Liver (tissue), 3 donors: ENCODE measurements at regions not wholly inside any gene's neighbourhood (a gene's known extent, or its start where the extent isn't known, plus 50 kb on each side); places are given as distances from the start of the nearest gene placed in this dataset.

Experiments
- EGR1 ChIP-seq, 2 donors: IDR thresholded peaks; 2 replicates each; pipeline ENCODE4 v1.6.1; 2016 to 2018; ENCODE audit warnings: antibody characterized with exemption in 2 of 2, low read depth in 2 of 2
- FOXA1 ChIP-seq: IDR thresholded peaks from 2 replicates; pipeline ENCODE4 v1.6.1; 2016; ENCODE audit warnings: antibody characterized with exemption
- GABPA ChIP-seq, 2 donors: IDR thresholded peaks in 1 of 2; conservative IDR thresholded peaks in 1 of 2; 2 replicates each; pipeline ENCODE4 v1.6.1; 2016; ENCODE audit warnings: antibody characterized with exemption in 2 of 2, mild to moderate bottlenecking in 1 of 2, moderate library complexity in 1 of 2
- JUND ChIP-seq, 2 donors: IDR thresholded peaks; 2 replicates each; pipeline ENCODE4 v1.6.1; 2016; ENCODE audit warnings: antibody characterized with exemption in 2 of 2
- RAD21 ChIP-seq, 2 donors: IDR thresholded peaks; 2 replicates each; pipeline ENCODE4 v1.6.1; 2016; ENCODE audit warnings: antibody characterized with exemption in 2 of 2, mild to moderate bottlenecking in 2 of 2
- SP1 ChIP-seq: IDR thresholded peaks from 2 replicates; pipeline ENCODE4 v1.6.1; 2018; ENCODE audit warnings: antibody characterized with exemption, mild to moderate bottlenecking
- TAF1 ChIP-seq: conservative IDR thresholded peaks from 2 replicates; pipeline ENCODE4 v1.6.1; 2016; ENCODE audit warnings: antibody characterized with exemption, mild to moderate bottlenecking
- YY1 ChIP-seq: IDR thresholded peaks from 2 replicates; pipeline ENCODE4 v1.6.1; 2016; ENCODE audit warnings: antibody characterized with exemption, mild to moderate bottlenecking
- TF ChIP-seq, protein P1 (sequence below): fragments of 150-350 bp; IDR thresholded peaks from 2 replicates; pipeline ENCODE4 v1.5.1; 2017; ENCODE audit warnings: improper control_type of control experiment, low read depth, low read length; ENCODE audit not compliant: missing input control
- TF ChIP-seq, protein P2 (sequence below): IDR thresholded peaks from 2 replicates; pipeline ENCODE4 v1.6.1; 2016; ENCODE audit warnings: antibody characterized with exemption
- TF ChIP-seq, protein P3 (sequence below): IDR thresholded peaks from 2 replicates; pipeline ENCODE4 v1.6.1; 2016; ENCODE audit warnings: antibody characterized with exemption, mild to moderate bottlenecking
- TF ChIP-seq, protein P4 (sequence below): IDR thresholded peaks from 2 replicates; pipeline ENCODE4 v1.6.1; 2016; ENCODE audit warnings: antibody characterized with exemption
- TF ChIP-seq, protein P5 (sequence below): IDR thresholded peaks from 2 replicates; pipeline ENCODE4 v1.6.1; 2016; ENCODE audit warnings: antibody characterized with exemption
- donor health status: healthy.
- donor health status: healthy.

DNA sequence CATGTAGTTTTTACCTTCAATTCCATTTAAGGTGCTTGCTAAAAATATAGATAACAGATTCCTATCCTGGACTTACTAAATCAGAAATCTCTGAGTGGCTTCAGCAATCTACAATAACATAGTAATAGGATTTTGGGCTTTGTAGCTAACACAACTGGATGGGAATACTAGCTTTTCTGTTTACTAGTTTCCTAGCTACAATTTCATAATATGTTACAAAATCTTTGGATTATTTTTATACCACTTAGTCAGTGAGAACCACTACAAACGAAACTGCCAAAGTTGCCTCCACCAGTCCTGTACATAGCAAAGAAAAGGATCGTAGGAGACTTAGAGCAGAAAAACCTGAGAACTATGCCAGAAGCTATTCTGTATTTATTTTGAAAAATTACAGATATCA, 87.7 kb upstream of the ANO3 start:
- TF ChIP-seq SP1 (no peak), JUND (IDR thresholded peaks at IDR 0.05) (no peak), GABPA (IDR thresholded peaks at IDR 0.05 in 1 of 2, conservative IDR thresholded peaks at IDR 0.05 in 1 of 2) (no peak), RAD21 (IDR thresholded peaks at IDR 0.05) (no peak), TAF1 (no peak), FOXA1 (no peak), EGR1 (IDR thresholded peaks at IDR 0.05; ENCODE audit: low read depth in 2 of 2) (no peak), YY1 (no peak)
- TF ChIP-seq, protein P1, sequence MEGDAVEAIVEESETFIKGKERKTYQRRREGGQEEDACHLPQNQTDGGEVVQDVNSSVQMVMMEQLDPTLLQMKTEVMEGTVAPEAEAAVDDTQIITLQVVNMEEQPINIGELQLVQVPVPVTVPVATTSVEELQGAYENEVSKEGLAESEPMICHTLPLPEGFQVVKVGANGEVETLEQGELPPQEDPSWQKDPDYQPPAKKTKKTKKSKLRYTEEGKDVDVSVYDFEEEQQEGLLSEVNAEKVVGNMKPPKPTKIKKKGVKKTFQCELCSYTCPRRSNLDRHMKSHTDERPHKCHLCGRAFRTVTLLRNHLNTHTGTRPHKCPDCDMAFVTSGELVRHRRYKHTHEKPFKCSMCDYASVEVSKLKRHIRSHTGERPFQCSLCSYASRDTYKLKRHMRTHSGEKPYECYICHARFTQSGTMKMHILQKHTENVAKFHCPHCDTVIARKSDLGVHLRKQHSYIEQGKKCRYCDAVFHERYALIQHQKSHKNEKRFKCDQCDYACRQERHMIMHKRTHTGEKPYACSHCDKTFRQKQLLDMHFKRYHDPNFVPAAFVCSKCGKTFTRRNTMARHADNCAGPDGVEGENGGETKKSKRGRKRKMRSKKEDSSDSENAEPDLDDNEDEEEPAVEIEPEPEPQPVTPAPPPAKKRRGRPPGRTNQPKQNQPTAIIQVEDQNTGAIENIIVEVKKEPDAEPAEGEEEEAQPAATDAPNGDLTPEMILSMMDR, result no peak
- TF ChIP-seq, protein P2, sequence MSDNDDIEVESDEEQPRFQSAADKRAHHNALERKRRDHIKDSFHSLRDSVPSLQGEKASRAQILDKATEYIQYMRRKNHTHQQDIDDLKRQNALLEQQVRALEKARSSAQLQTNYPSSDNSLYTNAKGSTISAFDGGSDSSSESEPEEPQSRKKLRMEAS, result no peak
- TF ChIP-seq, protein P3, sequence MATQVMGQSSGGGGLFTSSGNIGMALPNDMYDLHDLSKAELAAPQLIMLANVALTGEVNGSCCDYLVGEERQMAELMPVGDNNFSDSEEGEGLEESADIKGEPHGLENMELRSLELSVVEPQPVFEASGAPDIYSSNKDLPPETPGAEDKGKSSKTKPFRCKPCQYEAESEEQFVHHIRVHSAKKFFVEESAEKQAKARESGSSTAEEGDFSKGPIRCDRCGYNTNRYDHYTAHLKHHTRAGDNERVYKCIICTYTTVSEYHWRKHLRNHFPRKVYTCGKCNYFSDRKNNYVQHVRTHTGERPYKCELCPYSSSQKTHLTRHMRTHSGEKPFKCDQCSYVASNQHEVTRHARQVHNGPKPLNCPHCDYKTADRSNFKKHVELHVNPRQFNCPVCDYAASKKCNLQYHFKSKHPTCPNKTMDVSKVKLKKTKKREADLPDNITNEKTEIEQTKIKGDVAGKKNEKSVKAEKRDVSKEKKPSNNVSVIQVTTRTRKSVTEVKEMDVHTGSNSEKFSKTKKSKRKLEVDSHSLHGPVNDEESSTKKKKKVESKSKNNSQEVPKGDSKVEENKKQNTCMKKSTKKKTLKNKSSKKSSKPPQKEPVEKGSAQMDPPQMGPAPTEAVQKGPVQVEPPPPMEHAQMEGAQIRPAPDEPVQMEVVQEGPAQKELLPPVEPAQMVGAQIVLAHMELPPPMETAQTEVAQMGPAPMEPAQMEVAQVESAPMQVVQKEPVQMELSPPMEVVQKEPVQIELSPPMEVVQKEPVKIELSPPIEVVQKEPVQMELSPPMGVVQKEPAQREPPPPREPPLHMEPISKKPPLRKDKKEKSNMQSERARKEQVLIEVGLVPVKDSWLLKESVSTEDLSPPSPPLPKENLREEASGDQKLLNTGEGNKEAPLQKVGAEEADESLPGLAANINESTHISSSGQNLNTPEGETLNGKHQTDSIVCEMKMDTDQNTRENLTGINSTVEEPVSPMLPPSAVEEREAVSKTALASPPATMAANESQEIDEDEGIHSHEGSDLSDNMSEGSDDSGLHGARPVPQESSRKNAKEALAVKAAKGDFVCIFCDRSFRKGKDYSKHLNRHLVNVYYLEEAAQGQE, result no peak
- TF ChIP-seq, protein P4, sequence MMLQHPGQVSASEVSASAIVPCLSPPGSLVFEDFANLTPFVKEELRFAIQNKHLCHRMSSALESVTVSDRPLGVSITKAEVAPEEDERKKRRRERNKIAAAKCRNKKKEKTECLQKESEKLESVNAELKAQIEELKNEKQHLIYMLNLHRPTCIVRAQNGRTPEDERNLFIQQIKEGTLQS, result no peak
- TF ChIP-seq, protein P5, sequence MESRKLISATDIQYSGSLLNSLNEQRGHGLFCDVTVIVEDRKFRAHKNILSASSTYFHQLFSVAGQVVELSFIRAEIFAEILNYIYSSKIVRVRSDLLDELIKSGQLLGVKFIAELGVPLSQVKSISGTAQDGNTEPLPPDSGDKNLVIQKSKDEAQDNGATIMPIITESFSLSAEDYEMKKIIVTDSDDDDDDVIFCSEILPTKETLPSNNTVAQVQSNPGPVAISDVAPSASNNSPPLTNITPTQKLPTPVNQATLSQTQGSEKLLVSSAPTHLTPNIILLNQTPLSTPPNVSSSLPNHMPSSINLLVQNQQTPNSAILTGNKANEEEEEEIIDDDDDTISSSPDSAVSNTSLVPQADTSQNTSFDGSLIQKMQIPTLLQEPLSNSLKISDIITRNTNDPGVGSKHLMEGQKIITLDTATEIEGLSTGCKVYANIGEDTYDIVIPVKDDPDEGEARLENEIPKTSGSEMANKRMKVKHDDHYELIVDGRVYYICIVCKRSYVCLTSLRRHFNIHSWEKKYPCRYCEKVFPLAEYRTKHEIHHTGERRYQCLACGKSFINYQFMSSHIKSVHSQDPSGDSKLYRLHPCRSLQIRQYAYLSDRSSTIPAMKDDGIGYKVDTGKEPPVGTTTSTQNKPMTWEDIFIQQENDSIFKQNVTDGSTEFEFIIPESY, result no peak
